ENCODE measurements at regions not wholly inside any gene's neighbourhood (a gene's known extent, or its start where the extent isn't known, plus 50 kb on each side); places are given as distances from the start of the nearest gene placed in this dataset.

DNA sequence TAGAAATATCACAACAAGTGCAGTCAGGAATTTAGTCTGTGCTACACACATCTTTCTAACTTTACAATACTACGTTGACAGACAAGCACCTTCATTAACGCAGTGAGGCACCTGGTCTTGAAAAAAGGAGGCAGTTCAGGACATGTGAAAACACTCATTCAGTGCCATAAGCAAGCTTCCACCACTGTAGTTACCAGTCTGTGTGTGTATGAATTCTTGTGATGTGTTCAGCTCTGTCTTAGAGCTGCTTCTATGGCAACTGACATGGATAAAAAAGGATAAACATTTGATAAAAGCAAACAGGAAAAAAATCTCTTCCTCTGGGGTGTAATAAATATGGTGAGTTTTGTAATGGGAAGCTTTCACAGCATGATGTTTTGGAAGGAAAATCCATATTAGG lies 623.8 kb upstream of the NXPH2 start:
- no peak overlapping the region for H3K4me3 ChIP-seq (ENCODE audit: low read depth, low read length)
- ChIA-PET CTCF (no interaction called here), POLR2A (no interaction called here)
- DNase-seq (ENCODE audit: low read depth, low spot score), result no peak
- no peaks in the 10 kb centered on the region for H3K27me3 ChIP-seq (ENCODE audit: control insufficient read depth, insufficient read depth, low read length)
- peaks cover 7% of the 10 kb centered on the region for H3K9me3 ChIP-seq (ENCODE audit: control insufficient read depth, insufficient read depth, low read length)
- no peak overlapping the region for H3K27ac ChIP-seq (ENCODE audit: low read depth, low read length)
- TF ChIP-seq, protein P1, sequence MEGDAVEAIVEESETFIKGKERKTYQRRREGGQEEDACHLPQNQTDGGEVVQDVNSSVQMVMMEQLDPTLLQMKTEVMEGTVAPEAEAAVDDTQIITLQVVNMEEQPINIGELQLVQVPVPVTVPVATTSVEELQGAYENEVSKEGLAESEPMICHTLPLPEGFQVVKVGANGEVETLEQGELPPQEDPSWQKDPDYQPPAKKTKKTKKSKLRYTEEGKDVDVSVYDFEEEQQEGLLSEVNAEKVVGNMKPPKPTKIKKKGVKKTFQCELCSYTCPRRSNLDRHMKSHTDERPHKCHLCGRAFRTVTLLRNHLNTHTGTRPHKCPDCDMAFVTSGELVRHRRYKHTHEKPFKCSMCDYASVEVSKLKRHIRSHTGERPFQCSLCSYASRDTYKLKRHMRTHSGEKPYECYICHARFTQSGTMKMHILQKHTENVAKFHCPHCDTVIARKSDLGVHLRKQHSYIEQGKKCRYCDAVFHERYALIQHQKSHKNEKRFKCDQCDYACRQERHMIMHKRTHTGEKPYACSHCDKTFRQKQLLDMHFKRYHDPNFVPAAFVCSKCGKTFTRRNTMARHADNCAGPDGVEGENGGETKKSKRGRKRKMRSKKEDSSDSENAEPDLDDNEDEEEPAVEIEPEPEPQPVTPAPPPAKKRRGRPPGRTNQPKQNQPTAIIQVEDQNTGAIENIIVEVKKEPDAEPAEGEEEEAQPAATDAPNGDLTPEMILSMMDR (IDR thresholded peaks at IDR 0.05; ENCODE audit: low read depth, low read length), result no peak

DNA sequence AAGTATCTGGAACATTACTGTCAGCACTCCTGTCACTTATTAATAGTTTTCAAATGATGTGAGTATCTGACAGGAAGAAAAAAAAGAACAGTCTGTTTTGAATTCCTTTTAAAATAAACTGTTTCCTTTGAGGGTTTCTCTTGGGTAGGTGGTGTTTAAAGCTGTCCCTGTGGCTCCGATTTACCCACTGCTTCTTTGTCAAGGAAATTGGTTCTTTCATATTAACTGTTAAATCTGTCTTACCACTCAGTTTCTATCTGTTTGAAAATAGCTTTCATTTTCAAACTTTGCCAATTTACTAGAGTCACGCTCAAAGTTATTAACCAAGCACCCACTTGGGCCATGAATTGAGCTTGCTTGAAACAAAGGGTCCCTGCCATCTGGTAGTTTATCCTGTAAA lies 614.6 kb upstream of the NXPH2 start:
- no peak overlapping the region for H3K4me3 ChIP-seq (ENCODE audit: low read depth, low read length)
- H3K9me3 ChIP-seq (ENCODE audit: control insufficient read depth, insufficient read depth, low read length), result no peaks in the 10 kb centered on the region
- ChIA-PET POLR2A (no interaction called here), CTCF (interaction anchor here (0.6 kb wide), 1 partner anchor 1295 kb away, joined by 3 read pairs; no protein-coding TSS in a partner anchor)
- DNase-seq (ENCODE audit: low read depth, low spot score), result no peak
- TF ChIP-seq, protein P1 (IDR thresholded peaks at IDR 0.05; ENCODE audit: low read depth, low read length), result no peak
- no peaks in the 10 kb centered on the region for H3K27me3 ChIP-seq (ENCODE audit: control insufficient read depth, insufficient read depth, low read length)
- no peak overlapping the region for H3K27ac ChIP-seq (ENCODE audit: low read depth, low read length)

DNA sequence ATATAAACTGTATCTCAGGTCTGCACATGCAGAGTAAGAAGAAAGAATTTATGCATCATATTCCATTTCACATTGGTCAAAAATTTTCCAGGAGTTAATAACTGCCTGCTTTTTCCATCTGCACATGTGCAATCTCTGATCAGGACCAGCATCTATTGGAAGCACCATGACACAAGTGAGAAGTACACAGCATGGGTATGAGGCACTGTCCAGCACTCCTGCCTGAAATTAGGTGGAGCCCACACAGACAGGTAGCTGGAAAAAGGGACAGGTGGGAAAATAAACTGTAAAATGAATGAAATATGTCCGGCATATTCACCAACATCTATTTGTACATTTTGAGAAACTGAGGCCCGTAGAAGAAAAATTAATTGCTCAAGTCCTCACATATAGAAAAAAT lies 609.2 kb upstream of the NXPH2 start:
- ChIA-PET POLR2A (no interaction called here), CTCF (no interaction called here)
- DNase-seq (ENCODE audit: low read depth, low spot score), result no peak
- Histone ChIP-seq H3K27me3 (ENCODE audit: control insufficient read depth, insufficient read depth, low read length) (no peaks in the 10 kb centered on the region), H3K27ac (ENCODE audit: low read depth, low read length) (no peak overlapping the region), H3K4me3 (ENCODE audit: low read depth, low read length) (no peak overlapping the region), H3K9me3 (ENCODE audit: control insufficient read depth, insufficient read depth, low read length) (peaks cover 5% of the 10 kb centered on the region; the same call in 1 of the 2 replicates)
- TF ChIP-seq, protein P1 (IDR thresholded peaks at IDR 0.05; ENCODE audit: low read depth, low read length), result no peak

DNA sequence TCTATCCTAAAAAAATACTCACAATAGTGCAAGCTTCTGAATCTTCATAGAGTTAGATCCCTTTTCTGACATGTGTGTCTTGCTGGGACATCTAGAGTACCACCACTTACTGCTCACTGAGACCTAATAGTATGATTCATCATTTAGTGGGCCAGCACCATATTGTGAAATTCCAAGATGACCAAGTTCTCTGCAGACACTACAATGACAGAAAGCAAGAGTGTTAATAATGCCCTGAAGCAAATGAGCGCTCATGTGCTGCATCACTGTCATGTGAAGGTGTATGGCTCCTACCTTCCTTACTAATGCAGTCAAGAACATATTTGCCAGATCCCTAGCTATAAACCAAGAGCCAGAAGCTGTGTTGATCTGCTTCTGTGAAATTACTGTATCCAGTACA lies 606.2 kb upstream of the NXPH2 start:
- H3K4me3 ChIP-seq (ENCODE audit: low read depth, low read length), result no peak overlapping the region
- TF ChIP-seq, protein P1 (IDR thresholded peaks at IDR 0.05; ENCODE audit: low read depth, low read length), result no peak
- H3K9me3 ChIP-seq (ENCODE audit: control insufficient read depth, insufficient read depth, low read length), result peaks cover 5% of the 10 kb centered on the region; the same call in 1 of the 2 replicates
- H3K27me3 ChIP-seq (ENCODE audit: control insufficient read depth, insufficient read depth, low read length), result no peaks in the 10 kb centered on the region
- DNase-seq (ENCODE audit: low read depth, low spot score), result no peak
- ChIA-PET POLR2A (no interaction called here), CTCF (no interaction called here)
- no peak overlapping the region for H3K27ac ChIP-seq (ENCODE audit: low read depth, low read length)

DNA sequence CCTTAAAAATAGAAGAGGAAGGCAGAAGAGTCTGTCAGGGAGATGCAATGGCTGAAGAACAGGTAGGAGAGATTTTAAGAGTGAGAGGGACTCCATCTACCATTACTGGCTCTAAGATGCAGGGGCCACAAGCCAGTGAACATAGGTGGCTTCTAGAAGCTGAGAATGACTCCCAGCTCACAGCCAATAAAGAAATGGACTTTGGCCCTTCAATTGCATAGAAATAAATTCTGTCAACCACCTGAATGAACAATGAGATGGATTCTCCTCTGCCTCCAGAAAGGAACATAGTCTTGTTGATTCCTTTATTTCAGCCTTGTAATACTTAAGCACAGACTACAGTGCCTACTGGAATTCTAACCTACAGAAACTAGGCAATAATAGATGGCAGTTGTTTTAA lies 603.3 kb upstream of the NXPH2 start:
- DNase-seq (ENCODE audit: low read depth, low spot score), result no peak
- H3K27ac ChIP-seq (ENCODE audit: low read depth, low read length), result no peak overlapping the region
- no peaks in the 10 kb centered on the region for H3K27me3 ChIP-seq (ENCODE audit: control insufficient read depth, insufficient read depth, low read length)
- TF ChIP-seq, protein P1 (IDR thresholded peaks at IDR 0.05; ENCODE audit: low read depth, low read length), result no peak
- POLR2A ChIA-PET, result no interaction called here
- CTCF ChIA-PET, result no interaction called here
- H3K9me3 ChIP-seq (ENCODE audit: control insufficient read depth, insufficient read depth, low read length), result peaks cover 4% of the 10 kb centered on the region; the same call in 1 of the 2 replicates
- no peak overlapping the region for H3K4me3 ChIP-seq (ENCODE audit: low read depth, low read length)
